ENCODE measurements at regions not wholly inside any gene's neighbourhood (a gene's known extent, or its start where the extent isn't known, plus 50 kb on each side); places are given as distances from the start of the nearest gene placed in this dataset.
A peak's percentile ranks its signal among the peaks of the same experiment; 100 is the strongest.

GRCh38 chr12:31859232-31859977 is 99.8 kb upstream of the RESF1 start:
- CTCF ChIA-PET, result no interaction called here

More at GRCh38 chr12:31859232-31859977, 99.8 kb upstream of the RESF1 start:
- Histone ChIP-seq H3K36me3 (ENCODE audit: control insufficient read depth in 2 of 2, extremely low read depth in 1 of 2, insufficient read depth in 2 of 2, low read length in 2 of 2) (no peaks in the 10 kb centered on the region), H3K4me2 (ENCODE audit: insufficient read depth, low read length) (no peak overlapping the region), H3K79me2 (ENCODE audit: control insufficient read depth, insufficient read depth, low read length) (no peaks in the 10 kb centered on the region), H3K4me1 (ENCODE audit: control insufficient read depth, extremely low read depth, insufficient read depth, low read length) (no peaks in the 10 kb centered on the region), H3K27me3 (ENCODE audit: control insufficient read depth in 2 of 2, insufficient read depth in 2 of 2, low read length in 2 of 2) (no peaks in the 10 kb centered on the region), H3K4me3 (replicated peaks in 1 of 3; ENCODE audit: insufficient read depth in 1 of 3, low read depth in 1 of 3, low read length in 3 of 3) (no peak overlapping the region), H3K9me3 (replicated peaks; ENCODE audit: control insufficient read depth, insufficient read depth, low read length) (no peaks in the 10 kb centered on the region), H3K9ac (replicated peaks; ENCODE audit: extremely low read depth, insufficient read depth, low read length) (no peak overlapping the region), H3K9me1 (replicated peaks; ENCODE audit: control insufficient read depth, extremely low read depth, insufficient read depth, low read length) (no peaks in the 10 kb centered on the region), H4K20me1 (replicated peaks; ENCODE audit: control insufficient read depth, extremely low read depth, insufficient read depth, low read length) (no peaks in the 10 kb centered on the region), H2AFZ (ENCODE audit: low read depth, low read length) (no peak overlapping the region), H3K27ac (ENCODE audit: insufficient read depth, low read depth, low read length) (no peak overlapping the region)
- no peak for TF ChIP-seq JUN (IDR thresholded peaks at IDR 0.05; ENCODE audit: borderline replicate concordance, insufficient read depth, insufficient read length, low read depth)
- TF ChIP-seq FOS (IDR thresholded peaks at IDR 0.05; ENCODE audit: borderline replicate concordance, insufficient read depth, low read length), result no peak
- TF ChIP-seq EZH2 (IDR thresholded peaks at IDR 0.05; ENCODE audit: borderline replicate concordance, low read depth, low read length, severe bottlenecking), result no peak
- no peak for TF ChIP-seq POLR2AphosphoS5 (IDR thresholded peaks at IDR 0.05; ENCODE audit: insufficient read depth, low read depth, low read length)
- TF ChIP-seq, protein P1, sequence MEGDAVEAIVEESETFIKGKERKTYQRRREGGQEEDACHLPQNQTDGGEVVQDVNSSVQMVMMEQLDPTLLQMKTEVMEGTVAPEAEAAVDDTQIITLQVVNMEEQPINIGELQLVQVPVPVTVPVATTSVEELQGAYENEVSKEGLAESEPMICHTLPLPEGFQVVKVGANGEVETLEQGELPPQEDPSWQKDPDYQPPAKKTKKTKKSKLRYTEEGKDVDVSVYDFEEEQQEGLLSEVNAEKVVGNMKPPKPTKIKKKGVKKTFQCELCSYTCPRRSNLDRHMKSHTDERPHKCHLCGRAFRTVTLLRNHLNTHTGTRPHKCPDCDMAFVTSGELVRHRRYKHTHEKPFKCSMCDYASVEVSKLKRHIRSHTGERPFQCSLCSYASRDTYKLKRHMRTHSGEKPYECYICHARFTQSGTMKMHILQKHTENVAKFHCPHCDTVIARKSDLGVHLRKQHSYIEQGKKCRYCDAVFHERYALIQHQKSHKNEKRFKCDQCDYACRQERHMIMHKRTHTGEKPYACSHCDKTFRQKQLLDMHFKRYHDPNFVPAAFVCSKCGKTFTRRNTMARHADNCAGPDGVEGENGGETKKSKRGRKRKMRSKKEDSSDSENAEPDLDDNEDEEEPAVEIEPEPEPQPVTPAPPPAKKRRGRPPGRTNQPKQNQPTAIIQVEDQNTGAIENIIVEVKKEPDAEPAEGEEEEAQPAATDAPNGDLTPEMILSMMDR (IDR thresholded peaks at IDR 0.05; ENCODE audit: extremely low read depth in 1 of 2, insufficient read depth in 1 of 2, low read depth in 1 of 2, low read length in 2 of 2), result no peak
- TF ChIP-seq POLR2A (IDR thresholded peaks at IDR 0.05; ENCODE audit: low read depth, low read length), result no peak
- TF ChIP-seq MYC (IDR thresholded peaks at IDR 0.05; ENCODE audit: low read depth, low read length), result no peak
- TF ChIP-seq GATA2 (IDR thresholded peaks at IDR 0.05; ENCODE audit: insufficient read depth, insufficient read length, low read depth, low read length), result no peak
- TF ChIP-seq, protein P2, sequence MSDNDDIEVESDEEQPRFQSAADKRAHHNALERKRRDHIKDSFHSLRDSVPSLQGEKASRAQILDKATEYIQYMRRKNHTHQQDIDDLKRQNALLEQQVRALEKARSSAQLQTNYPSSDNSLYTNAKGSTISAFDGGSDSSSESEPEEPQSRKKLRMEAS (IDR thresholded peaks at IDR 0.05; ENCODE audit: insufficient read depth, insufficient read length), result no peak
- no TSS peak for BruUV-seq (replicated peaks)
- intact Hi-C loops (cut with micrococcal nuclease), result no loop called here
- FAIRE-seq, result peak; percentile 21
- no peak for DNase-seq (ENCODE audit: low read depth, low spot score)
- dilution Hi-C loops (cut with MboI; ENCODE audit: extremely low pct_ligation_motif_present, low sequenced_read_pairs), result no loop called here
- POLR2A ChIA-PET, result no interaction called here

Data from endothelial cell of umbilical vein (primary cell).